Loucy (cell line): ENCODE measurements at regions not wholly inside any gene's neighbourhood (a gene's known extent, or its start where the extent isn't known, plus 50 kb on each side); places are given as distances from the start of the nearest gene placed in this dataset.

Experiments used
- CTCF ChIP-seq: fragments of 200-600 bp; sonication (generic); conservative IDR thresholded peaks from 2 replicates; pipeline ENCODE4 v1.5.1; 2014; ENCODE audit warnings: mild to moderate bottlenecking, antibody characterized with exemption, low read length
- EZH2phosphoT487 ChIP-seq: fragments of 200-600 bp; IDR thresholded peaks from 2 replicates; pipeline ENCODE4 v1.6.1; 2018; ENCODE audit warnings: antibody characterized with exemption, mild to moderate bottlenecking, moderate library complexity, borderline replicate concordance

- TF ChIP-seq CTCF: no peak
- TF ChIP-seq EZH2phosphoT487: no peak
Observed at GRCh38 chr6:86215323-86215722, 572.6 kb upstream of the SYNCRIP start.
